HEK293 (cell line): ENCODE measurements at regions not wholly inside any gene's neighbourhood (a gene's known extent, or its start where the extent isn't known, plus 50 kb on each side); places are given as distances from the start of the nearest gene placed in this dataset.
A peak's percentile ranks its signal among the peaks of the same experiment; 100 is the strongest.

Experiments
- CTCF ChIA-PET: fragments of 350-600 bp; formaldehyde crosslinking; extraction: SDS; loops from one replicate; lab custom pipeline; 2021; ENCODE audit warnings: antibody characterized with exemption; lab: Yijun Ruan, JAX
- POLR2A ChIA-PET: fragments of 300-600 bp; formaldehyde crosslinking; extraction: SDS; loops from one replicate; lab custom pipeline; 2020; ENCODE audit warnings: antibody characterized with exemption, inconsistent platforms; lab: Yijun Ruan, JAX
- H3K27ac ChIP-seq: fragments of 200-500 bp; sonication (Bioruptor generic); 2 replicates; pipeline ENCODE4 v1.5.1; 2014; ENCODE audit warnings: low read depth, low read length, control low read depth, inconsistent platforms; ENCODE audit errors: extremely low read depth
- H3K36me3 ChIP-seq, 2 experiments: fragments of 200-500 bp in 1 of 2; sonication (Bioruptor generic) in 1 of 2; 1 replicate in 1 of 2; 2 replicates in 1 of 2; pipeline ENCODE4 v1.5.1; 2014 to 2017; ENCODE audit warnings: inconsistent platforms in 2 of 2, low read length in 2 of 2; ENCODE audit not compliant: control insufficient read depth in 2 of 2, insufficient read depth in 1 of 2
- H3K4me1 ChIP-seq: fragments of 200-500 bp; sonication (Bioruptor generic); 2 replicates; pipeline ENCODE4 v1.5.1; 2014; ENCODE audit warnings: mild to moderate bottlenecking, low read length, inconsistent platforms; ENCODE audit not compliant: control insufficient read depth, insufficient read depth
- H3K4me3 ChIP-seq: 2 replicates; pipeline ENCODE4 v1.5.1; 2011; ENCODE audit warnings: low read depth, mild to moderate bottlenecking, control low read depth, low read length, moderate library complexity
- H3K9me3 ChIP-seq: fragments of 200-500 bp; sonication (Bioruptor generic); 2 replicates; pipeline ENCODE4 v1.5.1; 2014; ENCODE audit warnings: low read depth, low read length, inconsistent platforms; ENCODE audit not compliant: control insufficient read depth, insufficient read depth
- BCL6B ChIP-seq: fragments of 450-650 bp; formaldehyde crosslinking; IDR thresholded peaks from 2 replicates; pipeline ENCODE4 v1.5.1; 2017; ENCODE audit warnings: missing biosample characterization, missing genetic modification characterization
- CTCF ChIP-seq: fragments of 450-650 bp; formaldehyde crosslinking; IDR thresholded peaks from 2 replicates; pipeline ENCODE4 v1.5.1; 2016; ENCODE audit warnings: missing biosample characterization, missing genetic modification characterization
- HIC1 ChIP-seq: fragments of 450-650 bp; formaldehyde crosslinking; IDR thresholded peaks from 2 replicates; pipeline ENCODE4 v1.5.1; 2016; ENCODE audit warnings: missing biosample characterization, missing genetic modification characterization
- OSR2 ChIP-seq: fragments of 450-650 bp; formaldehyde crosslinking; IDR thresholded peaks from 2 replicates; pipeline ENCODE4 v1.5.1; 2016; ENCODE audit warnings: missing biosample characterization, missing genetic modification characterization
- PRDM4 ChIP-seq: fragments of 450-650 bp; formaldehyde crosslinking; IDR thresholded peaks from 2 replicates; pipeline ENCODE4 v1.5.1; 2017; ENCODE audit warnings: missing biosample characterization, missing genetic modification characterization
- PRDM6 ChIP-seq: fragments of 450-650 bp; formaldehyde crosslinking; IDR thresholded peaks from 2 replicates; pipeline ENCODE4 v1.5.1; 2017; ENCODE audit warnings: missing biosample characterization, missing genetic modification characterization
- ZBTB20 ChIP-seq: fragments of 450-650 bp; formaldehyde crosslinking; IDR thresholded peaks from 2 replicates; pipeline ENCODE4 v1.5.1; 2016; ENCODE audit warnings: missing biosample characterization, missing genetic modification characterization
- ZNF266 ChIP-seq: fragments of 450-650 bp; formaldehyde crosslinking; IDR thresholded peaks from 2 replicates; pipeline ENCODE4 v1.5.1; 2016; ENCODE audit warnings: missing biosample characterization, missing genetic modification characterization, low read depth
- ZNF600 ChIP-seq: fragments of 450-650 bp; formaldehyde crosslinking; IDR thresholded peaks from 2 replicates; pipeline ENCODE4 v1.5.1; 2016; ENCODE audit warnings: missing biosample characterization, missing genetic modification characterization
- ZNF621 ChIP-seq: fragments of 450-650 bp; formaldehyde crosslinking; IDR thresholded peaks from 2 replicates; pipeline ENCODE4 v1.5.1; 2017; ENCODE audit warnings: missing biosample characterization, missing genetic modification characterization
- ZNF629 ChIP-seq: fragments of 450-650 bp; formaldehyde crosslinking; IDR thresholded peaks from 2 replicates; pipeline ENCODE4 v1.5.1; 2017; ENCODE audit warnings: missing biosample characterization, missing genetic modification characterization
- ZNF692 ChIP-seq: fragments of 450-650 bp; formaldehyde crosslinking; IDR thresholded peaks from 2 replicates; pipeline ENCODE4 v1.5.1; 2016; ENCODE audit warnings: missing biosample characterization, missing genetic modification characterization

GRCh38 chr6:56730663-56731529, 88.2 kb upstream of the DST start:
- ChIA-PET POLR2A (no interaction called here), CTCF (interaction anchor here (0.6 to 1.6 kb wide), 7 partner anchors 16 to 122 kb away, joined by 3 to 7 read pairs (median 3); no protein-coding TSS in a partner anchor)
- H3K9me3 ChIP-seq = no peaks in the 10 kb centered on the region
- peaks cover 49% of the 10 kb centered on the region for H3K4me1 ChIP-seq
- TF ChIP-seq PRDM4 (peak; percentile 56; the same call in 1 of the 2 replicates), CTCF (no peak), ZNF266 (tag by site-specific recombination) (no peak), OSR2 (tag by site-specific recombination) (peak; percentile 54; the same call in 1 of the 2 replicates), HIC1 (tag by site-specific recombination) (0 out of 2 replicates have a peak, but pooled peaks have one; percentile 25), ZNF621 (tag by site-specific recombination) (no peak), ZNF600 (tag by site-specific recombination) (0 out of 2 replicates have a peak, but pooled peaks have one; percentile 45), PRDM6 (tag by site-specific recombination) (peak; percentile 48; the same call in 1 of the 2 replicates), ZNF629 (tag by site-specific recombination) (0 out of 2 replicates have a peak, but pooled peaks have one; percentile 10), ZNF692 (0 out of 2 replicates have a peak, but pooled peaks have one; percentile 17), ZBTB20 (tag by site-specific recombination) (peak; percentile 53; the same call in 1 of the 2 replicates), BCL6B (tag by site-specific recombination) (peak; percentile 46; the same call in 1 of the 2 replicates)
- H3K27ac ChIP-seq = peak overlapping the region; percentile 8; the same call in 1 of the 2 replicates
- H3K4me3 ChIP-seq = no peak overlapping the region
- H3K36me3 ChIP-seq = no peaks in the 10 kb centered on the region; a peak in 2 of 3 replicates
